A549 (cell line): ENCODE measurements at regions not wholly inside any gene's neighbourhood (a gene's known extent, or its start where the extent isn't known, plus 50 kb on each side); places are given as distances from the start of the nearest gene placed in this dataset.

Source experiments
- ATAC-seq, 2 experiments: fragments of 200-7000 bp in 1 of 2; fragments of >200 bp in 1 of 2; cut with Nextera tagmentation in 1 of 2; cut with Tn5 transposase in 1 of 2; 3 replicates each; pipeline versions ENCODE4 v1.8.0 to v1.9.1; 2018 to 2020; ENCODE audit warnings: mild to moderate bottlenecking in 1 of 2, moderate library complexity in 1 of 2
- CTCF ChIA-PET: fragments of 300-600 bp; sonication (Branson Sonifier 250); formaldehyde crosslinking; extraction: SDS; loops from one replicate; lab custom pipeline; 2021; ENCODE audit warnings: antibody characterized with exemption, inconsistent platforms; lab: Yijun Ruan, JAX
- POLR2A ChIA-PET: fragments of 350-600 bp; formaldehyde crosslinking; extraction: SDS; loops from one replicate; lab custom pipeline; 2021; ENCODE audit warnings: antibody characterized with exemption, inconsistent platforms; lab: Yijun Ruan, JAX
- DNase-seq, 2 experiments: peaks; one replicate each; pipeline versions ENCODE4 v3.0.0 to v3.0.0-alpha.2; 2011 to 2016; ENCODE audit warnings: low read depth in 1 of 2, low spot score in 1 of 2
- FAIRE-seq: peaks from 2 replicates; lab custom pipeline; 2011; peaks lifted over from hg19 to GRCh38; lab: Jason Lieb, UNC
- H3K27ac ChIP-seq, 2 experiments: fragments of >200 bp; sonication (Bioruptor Twin); formaldehyde crosslinking; 3 replicates each; pipeline ENCODE4 v1.5.1; 2016 to 2017
- H3K4me1 ChIP-seq: fragments of >200 bp; sonication (Bioruptor Twin); formaldehyde crosslinking; 3 replicates; pipeline ENCODE4 v1.6.1; 2016
- H3K4me2 ChIP-seq: fragments of >200 bp; sonication (Bioruptor Twin); formaldehyde crosslinking; 3 replicates; pipeline ENCODE4 v1.6.1; 2016
- H3K4me3 ChIP-seq: fragments of >200 bp; sonication (Bioruptor Twin); formaldehyde crosslinking; 3 replicates; pipeline ENCODE4 v1.5.1; 2016
- H3K9me3 ChIP-seq: fragments of >200 bp; sonication (Bioruptor Twin); formaldehyde crosslinking; 3 replicates; pipeline ENCODE4 v1.6.1; 2016
- BHLHE40 ChIP-seq: IDR thresholded peaks from 2 replicates; pipeline ENCODE4 v1.6.1; 2012; ENCODE audit warnings: low read depth, low read length, inconsistent platforms
- CBX2 ChIP-seq: fragments of 200-600 bp; sonication (generic); IDR thresholded peaks from 2 replicates; pipeline ENCODE4 v1.6.1; 2016; ENCODE audit warnings: low read depth, mild to moderate bottlenecking, borderline replicate concordance
- CBX8 ChIP-seq: fragments of 200-600 bp; sonication (generic); IDR thresholded peaks from 2 replicates; pipeline ENCODE4 v1.6.1; 2016
- CHD4 ChIP-seq: fragments of 200-600 bp; sonication (generic); IDR thresholded peaks from 2 replicates; pipeline ENCODE4 v1.6.1; 2016; ENCODE audit warnings: antibody characterized with exemption, mild to moderate bottlenecking, borderline replicate concordance
- FOSB ChIP-seq: fragments of 250-450 bp; sonication (Bioruptor Pico); IDR thresholded peaks from 2 replicates; pipeline ENCODE4 v1.5.0; 2020; ENCODE audit warnings: mild to moderate bottlenecking, moderate library complexity
- FOSL2 ChIP-seq, 2 experiments: fragments of 450-650 bp in 1 of 2; fragments of >200 bp in 1 of 2; sonication (Bioruptor Twin) in 1 of 2; formaldehyde crosslinking; IDR thresholded peaks; 2 replicates each; pipeline versions ENCODE4 v1.5.0 to v1.6.1; 2016 to 2020; ENCODE audit warnings: mild to moderate bottlenecking in 1 of 2, moderate library complexity in 1 of 2
- HEYL ChIP-seq: fragments of 250-450 bp; sonication (Bioruptor Pico); IDR thresholded peaks from 2 replicates; pipeline ENCODE4 v1.8.0; 2021; ENCODE audit warnings: mild to moderate bottlenecking, moderate library complexity
- HOXA7 ChIP-seq: fragments of 250-450 bp; sonication (Bioruptor Pico); IDR thresholded peaks from 2 replicates; pipeline ENCODE4 v1.5.0; 2020; ENCODE audit warnings: mild to moderate bottlenecking, moderate library complexity
- HOXB13 ChIP-seq: fragments of 250-450 bp; sonication (Bioruptor Pico); IDR thresholded peaks from 2 replicates; pipeline ENCODE4 v1.5.0; 2020; ENCODE audit warnings: low read depth, mild to moderate bottlenecking, moderate library complexity
- KDM1A ChIP-seq: fragments of 200-600 bp; sonication (generic); IDR thresholded peaks from 2 replicates; pipeline ENCODE4 v1.6.1; 2016; ENCODE audit warnings: low read depth, mild to moderate bottlenecking
- KDM5A ChIP-seq: fragments of 200-600 bp; sonication (generic); IDR thresholded peaks from 2 replicates; pipeline ENCODE4 v1.6.1; 2016; ENCODE audit warnings: antibody characterized with exemption, mild to moderate bottlenecking
- MAFK ChIP-seq: fragments of 450-650 bp; IDR thresholded peaks from 2 replicates; pipeline ENCODE4 v1.6.1; 2014; ENCODE audit not compliant: partially characterized antibody
- MYC ChIP-seq: IDR thresholded peaks from 2 replicates; pipeline ENCODE4 v1.6.1; 2012; ENCODE audit warnings: mild to moderate bottlenecking, inconsistent platforms, low read length, improper control_type of control experiment, borderline replicate concordance
- NFE2L2 ChIP-seq: fragments of 150-350 bp; conservative IDR thresholded peaks from 2 replicates; pipeline ENCODE4 v1.6.1; 2014; ENCODE audit warnings: low read length
- POLR2A ChIP-seq: IDR thresholded peaks from 2 replicates; pipeline ENCODE4 v1.6.1; 2012; ENCODE audit warnings: mild to moderate bottlenecking, low read length
- RARB ChIP-seq: fragments of 250-450 bp; sonication (Bioruptor Pico); IDR thresholded peaks from 2 replicates; pipeline ENCODE4 v1.8.0; 2021; ENCODE audit warnings: mild to moderate bottlenecking, moderate library complexity
- RCOR1 ChIP-seq: fragments of 150-350 bp; IDR thresholded peaks from 2 replicates; pipeline ENCODE4 v1.6.1; 2014; ENCODE audit warnings: antibody characterized with exemption, low read length, low read depth
- RFX5 ChIP-seq: fragments of 450-650 bp; IDR thresholded peaks from 2 replicates; pipeline ENCODE4 v1.7.1; 2014; ENCODE audit warnings: antibody characterized with exemption, mild to moderate bottlenecking, moderate library complexity
- SMC3 ChIP-seq: fragments of >200 bp; sonication (Bioruptor Twin); formaldehyde crosslinking; IDR thresholded peaks from 3 replicates; pipeline ENCODE4 v1.6.1; 2018; ENCODE audit warnings: inconsistent platforms
- TP53 ChIP-seq: fragments of 250-450 bp; sonication (Bioruptor Pico); IDR thresholded peaks from 2 replicates; pipeline ENCODE4 v1.5.0; 2021; ENCODE audit warnings: mild to moderate bottlenecking, moderate library complexity
- ZC3H11A ChIP-seq: fragments of 450-650 bp; IDR thresholded peaks from 2 replicates; pipeline ENCODE4 v1.6.1; 2014; ENCODE audit warnings: antibody characterized with exemption, mild to moderate bottlenecking
- ZFP36 ChIP-seq: fragments of 450-650 bp; IDR thresholded peaks from 2 replicates; pipeline ENCODE4 v1.6.1; 2014; ENCODE audit warnings: borderline replicate concordance; ENCODE audit not compliant: partially characterized antibody
- WGBS: methylation state at CpG from one replicate; pipeline ENCODE4 v1.1.6; 2017; ENCODE audit errors: missing lambda C conversion rate; 5-methylcytosine and 5-hydroxymethylcytosine counted together
- TF ChIP-seq, protein P1 (sequence below): fragments of 200-600 bp; sonication (generic); IDR thresholded peaks from 2 replicates; pipeline ENCODE4 v1.6.1; 2016; ENCODE audit warnings: antibody characterized with exemption, mild to moderate bottlenecking, moderate library complexity
- TF ChIP-seq, protein P2 (sequence below): fragments of 150-350 bp; IDR thresholded peaks from 2 replicates; pipeline ENCODE4 v1.6.1; 2014; ENCODE audit warnings: low read depth, mild to moderate bottlenecking, low read length
- TF ChIP-seq, protein P3 (sequence below): fragments of 450-650 bp; IDR thresholded peaks from 2 replicates; pipeline ENCODE4 v1.6.1; 2014; ENCODE audit warnings: antibody characterized with exemption
- TF ChIP-seq, protein P4 (sequence below): fragments of >200 bp; sonication (Bioruptor Twin); formaldehyde crosslinking; IDR thresholded peaks from 3 replicates; pipeline ENCODE4 v1.5.1; 2016

DNA sequence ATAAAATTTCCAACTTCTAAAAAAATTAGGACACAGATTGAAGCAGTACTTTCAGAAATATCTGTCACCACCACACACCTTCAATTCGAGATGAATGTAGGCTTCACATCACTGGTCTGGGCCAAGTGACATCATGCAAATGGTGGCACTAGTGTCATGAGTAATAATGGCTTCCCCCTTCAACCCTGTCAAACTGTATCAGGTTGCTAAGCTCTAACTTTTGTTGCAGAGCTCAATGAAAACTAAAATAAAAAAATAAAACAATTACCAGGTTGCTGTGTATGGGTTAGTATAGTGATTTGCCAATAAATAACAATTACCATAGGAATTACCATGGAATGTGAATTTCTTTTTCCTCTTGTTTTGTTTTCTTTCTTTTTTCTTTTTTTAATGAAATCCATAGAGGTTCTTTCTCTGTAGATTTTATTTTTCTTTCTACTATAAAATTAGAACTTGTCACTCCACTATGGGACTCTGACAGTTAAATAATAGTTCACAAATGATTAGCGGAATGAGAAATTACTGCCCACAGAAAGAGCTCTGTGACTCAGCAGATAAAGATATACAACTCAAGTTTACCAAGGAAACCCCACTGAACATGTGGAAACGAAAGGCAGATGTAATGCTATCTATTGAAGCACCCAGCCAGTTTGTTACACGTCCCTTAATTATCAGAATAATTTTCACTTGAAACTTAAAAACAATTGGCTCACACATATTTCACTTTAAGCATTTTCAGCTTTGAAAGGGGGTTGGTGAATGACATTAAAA is 783.8 kb upstream of the WWC1 start (continued):
- TF ChIP-seq, protein P1, sequence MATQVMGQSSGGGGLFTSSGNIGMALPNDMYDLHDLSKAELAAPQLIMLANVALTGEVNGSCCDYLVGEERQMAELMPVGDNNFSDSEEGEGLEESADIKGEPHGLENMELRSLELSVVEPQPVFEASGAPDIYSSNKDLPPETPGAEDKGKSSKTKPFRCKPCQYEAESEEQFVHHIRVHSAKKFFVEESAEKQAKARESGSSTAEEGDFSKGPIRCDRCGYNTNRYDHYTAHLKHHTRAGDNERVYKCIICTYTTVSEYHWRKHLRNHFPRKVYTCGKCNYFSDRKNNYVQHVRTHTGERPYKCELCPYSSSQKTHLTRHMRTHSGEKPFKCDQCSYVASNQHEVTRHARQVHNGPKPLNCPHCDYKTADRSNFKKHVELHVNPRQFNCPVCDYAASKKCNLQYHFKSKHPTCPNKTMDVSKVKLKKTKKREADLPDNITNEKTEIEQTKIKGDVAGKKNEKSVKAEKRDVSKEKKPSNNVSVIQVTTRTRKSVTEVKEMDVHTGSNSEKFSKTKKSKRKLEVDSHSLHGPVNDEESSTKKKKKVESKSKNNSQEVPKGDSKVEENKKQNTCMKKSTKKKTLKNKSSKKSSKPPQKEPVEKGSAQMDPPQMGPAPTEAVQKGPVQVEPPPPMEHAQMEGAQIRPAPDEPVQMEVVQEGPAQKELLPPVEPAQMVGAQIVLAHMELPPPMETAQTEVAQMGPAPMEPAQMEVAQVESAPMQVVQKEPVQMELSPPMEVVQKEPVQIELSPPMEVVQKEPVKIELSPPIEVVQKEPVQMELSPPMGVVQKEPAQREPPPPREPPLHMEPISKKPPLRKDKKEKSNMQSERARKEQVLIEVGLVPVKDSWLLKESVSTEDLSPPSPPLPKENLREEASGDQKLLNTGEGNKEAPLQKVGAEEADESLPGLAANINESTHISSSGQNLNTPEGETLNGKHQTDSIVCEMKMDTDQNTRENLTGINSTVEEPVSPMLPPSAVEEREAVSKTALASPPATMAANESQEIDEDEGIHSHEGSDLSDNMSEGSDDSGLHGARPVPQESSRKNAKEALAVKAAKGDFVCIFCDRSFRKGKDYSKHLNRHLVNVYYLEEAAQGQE = no peak
- TF ChIP-seq MAFK (no peak), ZFP36 (no peak), FOSL2 (IDR thresholded peaks at IDR 0.05) (no peak), FOSL2 (CRISPR knock-in tag; IDR thresholded peaks at IDR 0.05) (no peak), HOXB13 (CRISPR knock-in tag) (no peak)

DNA sequence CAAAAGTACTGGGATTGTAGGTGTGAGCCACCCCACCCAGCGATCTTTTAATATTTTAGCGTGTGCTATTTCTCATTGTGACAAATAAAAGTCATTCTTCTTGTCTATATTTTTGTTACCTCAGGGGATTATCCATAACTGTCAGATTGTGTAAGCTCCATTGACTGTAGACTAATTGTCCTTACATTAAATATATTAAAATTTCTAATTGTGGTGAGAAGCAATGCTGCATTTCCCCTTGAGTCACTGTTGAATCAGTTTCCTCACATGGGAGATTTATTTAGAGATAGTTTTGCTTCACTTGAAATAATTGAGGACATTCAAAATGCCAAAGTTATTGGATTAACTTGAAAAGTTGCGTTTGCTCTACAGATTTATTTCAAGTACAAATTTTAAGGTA is 782.4 kb upstream of the WWC1 start:
- no peak overlapping the region for H3K4me3 ChIP-seq
- no peak for FAIRE-seq
- no peaks in the 10 kb centered on the region for H3K4me1 ChIP-seq
- TF ChIP-seq KDM5A (no peak), RARB (CRISPR knock-in tag) (no peak)
- TF ChIP-seq, protein P2, sequence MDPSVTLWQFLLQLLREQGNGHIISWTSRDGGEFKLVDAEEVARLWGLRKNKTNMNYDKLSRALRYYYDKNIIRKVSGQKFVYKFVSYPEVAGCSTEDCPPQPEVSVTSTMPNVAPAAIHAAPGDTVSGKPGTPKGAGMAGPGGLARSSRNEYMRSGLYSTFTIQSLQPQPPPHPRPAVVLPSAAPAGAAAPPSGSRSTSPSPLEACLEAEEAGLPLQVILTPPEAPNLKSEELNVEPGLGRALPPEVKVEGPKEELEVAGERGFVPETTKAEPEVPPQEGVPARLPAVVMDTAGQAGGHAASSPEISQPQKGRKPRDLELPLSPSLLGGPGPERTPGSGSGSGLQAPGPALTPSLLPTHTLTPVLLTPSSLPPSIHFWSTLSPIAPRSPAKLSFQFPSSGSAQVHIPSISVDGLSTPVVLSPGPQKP = no peak
- H3K4me2 ChIP-seq = no peak overlapping the region
- no peak for ATAC-seq
- ChIA-PET CTCF (interaction anchor here (1.3 kb wide), 1 partner anchor 17 kb away, joined by 3 read pairs; no protein-coding TSS in a partner anchor), POLR2A (no interaction called here)
- no peaks in the 10 kb centered on the region for H3K9me3 ChIP-seq
- DNase-seq = no peak
- H3K27ac ChIP-seq = no peak overlapping the region
- 0% methylated on average over 3 of the region's 3 CpGs for WGBS

DNA sequence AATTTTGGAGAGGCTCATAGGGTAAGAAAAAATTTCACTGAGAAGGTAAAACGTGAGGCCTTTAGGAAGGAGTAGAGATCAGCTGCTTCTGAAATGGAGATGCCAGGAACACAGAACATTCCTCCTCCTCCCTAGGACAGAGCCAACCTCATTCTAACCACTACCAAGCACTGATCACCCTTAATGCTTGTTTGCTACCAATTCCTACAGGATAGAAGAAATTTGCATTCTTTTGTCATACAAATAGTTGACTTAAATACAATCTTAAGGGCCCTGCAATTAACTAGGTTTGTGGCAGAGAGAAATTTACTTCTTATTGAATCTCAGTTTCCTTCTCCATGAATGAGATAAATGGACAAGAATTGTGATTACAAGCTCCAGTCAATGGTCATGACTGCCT is 780.2 kb upstream of the WWC1 start:
- Histone ChIP-seq H3K4me2 (no peak overlapping the region), H3K27ac (no peak overlapping the region), H3K4me3 (no peak overlapping the region), H3K9me3 (no peaks in the 10 kb centered on the region)
- ChIA-PET CTCF (interaction anchor here (1.5 kb wide), 1 partner anchor 11 kb away, joined by 4 read pairs; no protein-coding TSS in a partner anchor), POLR2A (no interaction called here)
- DNase-seq (no peak), FAIRE-seq (no peak), ATAC-seq (no peak)
- 4% methylated on average over 1 of the region's 1 CpG for WGBS
- TF ChIP-seq RCOR1 = no peak
- no peak for TF ChIP-seq NFE2L2
- TF ChIP-seq HEYL (CRISPR knock-in tag) = no peak
- no peak for TF ChIP-seq SMC3
- TF ChIP-seq CHD4 = no peak
- TF ChIP-seq KDM5A = no peak
- no peak for TF ChIP-seq POLR2A
- TF ChIP-seq, all 56 proteins: peak for 0
- H3K4me1 ChIP-seq = no peaks in the 10 kb centered on the region

DNA sequence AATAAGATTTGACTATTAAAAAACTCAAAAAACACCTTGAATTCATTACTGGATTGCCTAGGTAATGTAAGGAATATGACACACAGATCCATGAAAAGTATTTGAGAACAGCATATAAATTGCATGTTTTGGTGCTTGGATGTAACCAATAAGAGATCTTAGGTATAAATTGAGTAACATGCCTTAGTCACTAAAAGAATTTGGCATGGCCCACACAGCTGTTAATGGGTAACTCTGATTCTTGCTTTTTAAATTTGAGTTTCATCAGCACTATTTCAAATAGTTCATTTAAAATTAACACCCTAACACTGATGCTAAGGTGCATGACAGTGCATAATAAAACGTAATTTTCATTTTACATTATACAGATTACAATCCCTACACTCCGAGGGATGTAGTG is 779.3 kb upstream of the WWC1 start:
- no peak overlapping the region for H3K27ac ChIP-seq
- ATAC-seq = no peak
- ChIA-PET POLR2A (no interaction called here), CTCF (no interaction called here)
- no peak overlapping the region for H3K4me2 ChIP-seq
- no peak overlapping the region for H3K4me3 ChIP-seq
- FAIRE-seq = no peak
- no peak for DNase-seq
- WGBS = 1% methylated on average over 2 of the region's 2 CpGs
- H3K9me3 ChIP-seq = no peaks in the 10 kb centered on the region
- H3K4me1 ChIP-seq = no peaks in the 10 kb centered on the region
- TF ChIP-seq ZFP36 (no peak), RFX5 (no peak), FOSB (no peak), KDM1A (no peak), MAFK (no peak), CBX2 (no peak), CBX8 (no peak), TP53 (CRISPR knock-in tag) (no peak), CHD4 (no peak), HOXA7 (CRISPR knock-in tag) (no peak), BHLHE40 (no peak), ZC3H11A (no peak), MYC (no peak)
- TF ChIP-seq, protein P3, sequence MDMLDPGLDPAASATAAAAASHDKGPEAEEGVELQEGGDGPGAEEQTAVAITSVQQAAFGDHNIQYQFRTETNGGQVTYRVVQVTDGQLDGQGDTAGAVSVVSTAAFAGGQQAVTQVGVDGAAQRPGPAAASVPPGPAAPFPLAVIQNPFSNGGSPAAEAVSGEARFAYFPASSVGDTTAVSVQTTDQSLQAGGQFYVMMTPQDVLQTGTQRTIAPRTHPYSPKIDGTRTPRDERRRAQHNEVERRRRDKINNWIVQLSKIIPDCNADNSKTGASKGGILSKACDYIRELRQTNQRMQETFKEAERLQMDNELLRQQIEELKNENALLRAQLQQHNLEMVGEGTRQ = no peak
- TF ChIP-seq, protein P4, sequence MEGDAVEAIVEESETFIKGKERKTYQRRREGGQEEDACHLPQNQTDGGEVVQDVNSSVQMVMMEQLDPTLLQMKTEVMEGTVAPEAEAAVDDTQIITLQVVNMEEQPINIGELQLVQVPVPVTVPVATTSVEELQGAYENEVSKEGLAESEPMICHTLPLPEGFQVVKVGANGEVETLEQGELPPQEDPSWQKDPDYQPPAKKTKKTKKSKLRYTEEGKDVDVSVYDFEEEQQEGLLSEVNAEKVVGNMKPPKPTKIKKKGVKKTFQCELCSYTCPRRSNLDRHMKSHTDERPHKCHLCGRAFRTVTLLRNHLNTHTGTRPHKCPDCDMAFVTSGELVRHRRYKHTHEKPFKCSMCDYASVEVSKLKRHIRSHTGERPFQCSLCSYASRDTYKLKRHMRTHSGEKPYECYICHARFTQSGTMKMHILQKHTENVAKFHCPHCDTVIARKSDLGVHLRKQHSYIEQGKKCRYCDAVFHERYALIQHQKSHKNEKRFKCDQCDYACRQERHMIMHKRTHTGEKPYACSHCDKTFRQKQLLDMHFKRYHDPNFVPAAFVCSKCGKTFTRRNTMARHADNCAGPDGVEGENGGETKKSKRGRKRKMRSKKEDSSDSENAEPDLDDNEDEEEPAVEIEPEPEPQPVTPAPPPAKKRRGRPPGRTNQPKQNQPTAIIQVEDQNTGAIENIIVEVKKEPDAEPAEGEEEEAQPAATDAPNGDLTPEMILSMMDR = no peak
